ENCODE measurements at regions not wholly inside any gene's neighbourhood (a gene's known extent, or its start where the extent isn't known, plus 50 kb on each side); places are given as distances from the start of the nearest gene placed in this dataset.

DNA sequence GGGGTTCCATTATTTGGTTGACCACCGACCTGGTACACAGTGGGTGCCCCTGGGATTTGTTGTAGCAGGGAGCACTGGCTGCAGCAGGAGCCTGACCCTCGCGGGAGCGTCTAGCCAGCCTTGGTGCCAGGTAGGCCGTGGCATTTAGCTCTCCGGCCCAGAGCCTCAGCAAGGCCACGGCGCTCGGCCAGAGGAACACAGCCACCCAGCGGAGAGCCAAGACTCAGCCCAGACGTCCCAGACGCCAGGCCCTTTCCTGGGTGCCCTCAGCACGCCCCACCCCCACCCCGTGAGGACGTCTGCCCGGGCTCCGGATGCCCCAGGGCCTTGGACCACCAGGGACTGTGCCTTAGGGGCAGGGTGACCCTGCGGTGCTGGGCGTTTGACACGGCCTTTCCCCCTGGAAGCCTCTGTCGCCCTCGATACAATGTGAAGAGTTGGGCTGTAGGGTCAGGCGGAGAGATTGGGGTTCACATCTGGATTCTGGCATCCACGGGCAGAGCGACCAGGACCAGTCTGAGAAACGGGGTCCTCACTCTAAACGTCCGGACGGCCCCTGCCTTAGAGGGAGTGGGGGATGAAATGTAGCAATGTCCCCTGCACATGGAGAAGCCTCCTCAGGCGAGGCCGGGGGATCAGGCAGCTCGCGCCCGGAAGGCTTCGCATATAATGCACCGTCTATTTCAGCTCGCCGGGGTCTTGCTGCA is 99.2 kb upstream of the FGF3 start:
- no peak for DNase-seq (ENCODE audit: low read depth)
- TF ChIP-seq, protein P1, sequence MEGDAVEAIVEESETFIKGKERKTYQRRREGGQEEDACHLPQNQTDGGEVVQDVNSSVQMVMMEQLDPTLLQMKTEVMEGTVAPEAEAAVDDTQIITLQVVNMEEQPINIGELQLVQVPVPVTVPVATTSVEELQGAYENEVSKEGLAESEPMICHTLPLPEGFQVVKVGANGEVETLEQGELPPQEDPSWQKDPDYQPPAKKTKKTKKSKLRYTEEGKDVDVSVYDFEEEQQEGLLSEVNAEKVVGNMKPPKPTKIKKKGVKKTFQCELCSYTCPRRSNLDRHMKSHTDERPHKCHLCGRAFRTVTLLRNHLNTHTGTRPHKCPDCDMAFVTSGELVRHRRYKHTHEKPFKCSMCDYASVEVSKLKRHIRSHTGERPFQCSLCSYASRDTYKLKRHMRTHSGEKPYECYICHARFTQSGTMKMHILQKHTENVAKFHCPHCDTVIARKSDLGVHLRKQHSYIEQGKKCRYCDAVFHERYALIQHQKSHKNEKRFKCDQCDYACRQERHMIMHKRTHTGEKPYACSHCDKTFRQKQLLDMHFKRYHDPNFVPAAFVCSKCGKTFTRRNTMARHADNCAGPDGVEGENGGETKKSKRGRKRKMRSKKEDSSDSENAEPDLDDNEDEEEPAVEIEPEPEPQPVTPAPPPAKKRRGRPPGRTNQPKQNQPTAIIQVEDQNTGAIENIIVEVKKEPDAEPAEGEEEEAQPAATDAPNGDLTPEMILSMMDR (IDR thresholded peaks at IDR 0.05; ENCODE audit: control insufficient read depth, insufficient read depth, low read depth, low read length, missing control alignments): no peak
- no peak overlapping the region for H3K4me3 ChIP-seq (ENCODE audit: control insufficient read depth, low read depth, low read length)

DNA sequence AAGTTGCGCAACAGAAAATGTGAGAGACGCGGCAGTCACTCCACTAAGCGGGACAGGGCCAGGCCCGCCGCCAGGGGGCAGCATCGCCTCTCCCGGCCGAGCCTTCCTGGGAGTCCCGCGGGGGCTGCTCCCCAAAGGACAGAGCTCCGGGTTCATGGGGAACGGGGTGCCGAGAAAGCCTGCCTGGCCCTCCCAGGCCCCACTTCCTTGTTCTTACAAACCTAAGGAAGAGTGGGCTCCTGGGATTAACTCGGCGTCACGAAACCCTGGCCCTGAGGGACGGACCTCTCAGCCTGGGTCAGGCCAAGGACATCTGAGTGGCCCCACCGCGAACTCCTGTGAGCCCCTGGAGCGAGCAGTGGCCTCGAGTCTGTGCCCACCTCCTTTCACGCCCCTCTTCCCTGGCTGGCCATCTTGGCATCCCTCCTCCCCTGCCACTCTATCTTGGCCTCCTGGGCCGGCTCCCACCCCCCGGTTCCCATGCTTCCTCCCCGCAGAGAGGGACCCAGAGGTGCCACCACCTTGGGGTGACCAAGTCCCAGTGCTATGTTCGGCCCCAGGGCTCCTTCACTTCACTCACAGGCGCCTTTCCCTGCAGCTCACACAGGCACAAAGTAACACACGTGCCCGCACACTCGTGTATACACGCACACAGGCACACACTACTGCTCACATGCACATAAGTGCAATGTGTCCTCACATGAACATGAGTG is 99.9 kb upstream of the FGF3 start:
- TF ChIP-seq, protein P1 (IDR thresholded peaks at IDR 0.05; ENCODE audit: control insufficient read depth, insufficient read depth, low read depth, low read length, missing control alignments): peak; percentile 95
- no peak overlapping the region for H3K4me3 ChIP-seq (ENCODE audit: control insufficient read depth, low read depth, low read length)
- no peak for DNase-seq (ENCODE audit: low read depth)

DNA sequence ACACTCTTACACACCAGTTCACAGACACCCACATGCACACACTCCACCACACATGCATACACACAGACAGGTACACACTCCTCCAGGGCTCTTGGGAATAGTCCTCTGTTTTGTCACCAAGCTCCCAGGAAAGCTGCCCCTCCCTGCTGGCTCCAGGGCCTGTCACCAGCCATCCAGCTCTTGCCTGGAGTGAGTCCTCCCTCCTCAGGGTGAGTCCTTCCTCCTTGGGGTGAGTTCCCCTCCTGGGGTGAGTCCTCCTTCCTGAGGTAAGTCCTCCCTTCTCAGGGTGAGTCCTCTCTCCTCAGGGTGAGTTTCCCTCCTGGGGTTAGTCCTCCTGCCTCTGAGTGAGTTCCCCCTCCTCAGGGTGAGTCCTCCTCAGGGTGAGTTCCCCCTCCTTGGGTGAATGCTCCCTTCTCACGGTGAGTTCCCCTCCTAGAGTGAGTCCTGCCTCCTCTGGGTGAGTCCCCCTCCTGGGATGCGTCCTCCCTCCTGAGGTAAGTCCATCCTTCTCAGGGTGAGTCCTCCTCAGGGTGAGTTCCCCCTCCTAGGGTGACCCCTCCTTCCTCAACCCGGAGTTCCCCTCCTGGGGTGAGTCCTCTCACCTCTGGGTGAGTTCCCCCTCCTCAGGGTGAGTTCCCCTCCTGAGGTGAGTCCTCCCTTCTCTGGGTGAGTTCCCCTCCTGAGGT is 100.6 kb upstream of the FGF3 start:
- no peak for DNase-seq (ENCODE audit: low read depth)
- no peak overlapping the region for H3K4me3 ChIP-seq (ENCODE audit: control insufficient read depth, low read depth, low read length)
- TF ChIP-seq, protein P1 (IDR thresholded peaks at IDR 0.05; ENCODE audit: control insufficient read depth, insufficient read depth, low read depth, low read length, missing control alignments): no peak

DNA sequence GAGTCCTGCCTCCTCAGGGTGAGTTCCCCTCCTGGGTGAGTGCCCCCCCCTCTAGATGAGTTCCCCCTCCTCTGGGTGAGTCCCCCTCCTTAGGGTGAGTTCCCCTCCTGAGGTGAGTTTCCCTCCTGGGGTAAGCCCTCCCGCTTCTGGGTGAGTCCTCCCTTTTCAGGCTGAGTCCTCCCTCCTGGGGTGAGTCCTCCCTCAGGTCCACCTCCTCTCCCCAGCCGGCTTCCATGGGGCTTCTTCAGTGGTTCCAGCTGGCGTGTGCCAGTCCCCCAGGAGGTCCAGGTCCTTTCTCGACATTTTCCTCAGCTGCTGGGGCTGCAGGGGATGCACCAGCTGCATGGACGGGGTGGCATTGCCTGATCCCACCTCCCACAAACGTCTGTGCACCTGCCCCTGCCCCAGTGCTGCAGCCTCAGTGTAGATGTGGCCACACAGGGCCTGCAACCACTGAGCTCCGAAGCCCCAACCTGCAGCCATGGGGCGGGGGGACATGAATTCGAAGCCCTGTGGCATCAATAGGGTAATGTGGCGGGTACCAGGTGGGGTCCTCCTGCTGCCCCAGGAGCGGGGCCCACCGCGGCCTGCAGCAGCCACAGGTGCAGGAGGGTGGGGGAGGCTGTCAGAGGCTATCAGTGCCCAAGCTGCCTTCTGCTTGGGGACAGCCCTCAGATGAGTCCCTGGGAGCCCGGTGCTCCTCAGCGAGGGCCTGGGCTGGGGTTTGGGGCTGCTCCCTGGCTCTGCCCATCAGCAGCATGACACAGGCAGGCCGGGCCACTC is 101.3 kb upstream of the FGF3 start:
- H3K4me3 ChIP-seq (ENCODE audit: control insufficient read depth, low read depth, low read length): no peak overlapping the region
- DNase-seq (ENCODE audit: low read depth): no peak
- TF ChIP-seq, protein P1 (IDR thresholded peaks at IDR 0.05; ENCODE audit: control insufficient read depth, insufficient read depth, low read depth, low read length, missing control alignments): no peak

DNA sequence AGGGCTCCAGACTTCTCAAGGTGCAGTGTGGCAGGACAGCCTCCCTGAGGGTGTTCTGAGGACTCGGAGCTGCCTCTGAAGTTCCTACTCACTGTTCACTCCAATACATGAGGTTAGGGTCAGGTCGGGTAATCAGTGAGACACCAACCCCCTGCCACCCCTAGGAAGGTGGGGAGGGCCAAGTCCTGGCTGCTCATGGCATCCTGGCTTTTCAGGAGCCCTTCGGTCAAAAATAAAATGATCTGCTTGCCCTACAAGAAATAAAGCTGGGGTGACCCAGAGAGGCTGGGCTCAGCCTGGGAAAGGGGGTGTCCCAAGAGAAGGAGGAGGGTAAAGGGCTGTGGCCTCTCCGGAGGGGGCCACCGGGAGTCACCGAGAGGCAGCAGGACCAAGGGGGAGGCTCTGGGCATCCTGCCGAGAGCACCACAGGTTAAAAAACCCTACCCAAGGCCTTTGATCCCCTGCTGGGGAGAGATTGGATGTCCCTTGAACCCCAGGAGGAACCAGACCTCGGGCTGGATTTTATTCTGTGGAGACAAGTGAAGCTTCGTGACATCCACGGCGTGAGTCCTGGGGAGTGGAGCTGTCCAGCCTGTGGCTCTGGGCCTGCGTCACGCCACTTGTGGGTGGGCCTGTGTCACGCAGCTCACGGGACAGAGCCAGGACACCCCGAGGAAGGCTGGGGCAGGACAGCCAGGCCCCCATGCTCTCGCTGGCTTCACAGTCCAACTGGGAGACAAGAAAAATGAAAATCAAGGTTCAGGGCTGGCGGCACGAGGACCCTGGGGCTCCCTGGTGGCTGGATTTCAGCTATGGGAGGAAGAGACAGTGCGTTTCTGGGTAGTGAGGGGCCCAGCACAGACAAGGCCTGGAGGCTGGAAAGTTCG is 102.2 kb upstream of the FGF3 start:
- no peak overlapping the region for H3K4me3 ChIP-seq (ENCODE audit: control insufficient read depth, low read depth, low read length)
- no peak for DNase-seq (ENCODE audit: low read depth)
- TF ChIP-seq, protein P1 (IDR thresholded peaks at IDR 0.05; ENCODE audit: control insufficient read depth, insufficient read depth, low read depth, low read length, missing control alignments): no peak

Measured in AG09309 (cell line).